Ovary (tissue), 7 donors: ENCODE measurements at regions not wholly inside any gene's neighbourhood (a gene's known extent, or its start where the extent isn't known, plus 50 kb on each side); places are given as distances from the start of the nearest gene placed in this dataset.
A peak's percentile ranks its signal among the peaks of the same experiment; 100 is the strongest.

Source experiments
- DNase-seq, 5 donors: peaks; one replicate each; pipeline ENCODE4 v3.0.0-alpha.2; 2019 to 2020
- H3K27ac ChIP-seq, 2 donors: fragments of 200-600 bp; one replicate each; pipeline versions ENCODE4 v1.5.1 to v1.8.0; 2019 to 2022
- H3K27me3 ChIP-seq: fragments of 200-600 bp; one replicate; pipeline ENCODE4 v1.8.0; 2022
- H3K36me3 ChIP-seq: fragments of 200-600 bp; sonication (generic); one replicate; pipeline ENCODE4 v1.5.1; 2019
- H3K4me1 ChIP-seq: one replicate; pipeline ENCODE4 v1.8.1; 2013; ENCODE audit warnings: mild to moderate bottlenecking, moderate library complexity; ENCODE audit not compliant: insufficient read depth
- H3K4me3 ChIP-seq: fragments of 200-600 bp; sonication (generic); one replicate; pipeline ENCODE4 v1.5.1; 2017
- H3K9me3 ChIP-seq, 2 donors: fragments of 200-600 bp in 1 of 2; sonication (generic) in 1 of 2; one replicate each; pipeline versions ENCODE4 v1.5.1 to v1.8.1; 2013 to 2019; ENCODE audit warnings: mild to moderate bottlenecking in 1 of 2, moderate library complexity in 1 of 2
- CTCF ChIP-seq, 3 donors: fragments of 450-650 bp in 2 of 3; fragments of 200-600 bp in 1 of 3; IDR thresholded peaks; one replicate each; pipeline versions ENCODE4 v1.5.1 to v1.8.0; 2016 to 2022; ENCODE audit warnings: antibody characterized with exemption in 3 of 3, mild to moderate bottlenecking in 1 of 3
- EP300 ChIP-seq: sonication (generic); formaldehyde crosslinking; IDR thresholded peaks from one replicate; pipeline ENCODE4 v1.6.1; 2017; ENCODE audit warnings: antibody characterized with exemption
- POLR2A ChIP-seq: fragments of 450-650 bp; IDR thresholded peaks from one replicate; pipeline ENCODE4 v1.6.1; 2017; ENCODE audit warnings: antibody characterized with exemption, mild to moderate bottlenecking, moderate library complexity
- WGBS, 3 donors: extraction: QIAGEN DNeasy Blood & Tissue Kit in 1 of 3; methylation state at CpG; one replicate each; pipeline versions ENCODE4 v1.1.5 to v1.1.7; 2013 to 2017; 5-methylcytosine and 5-hydroxymethylcytosine counted together
- intact Hi-C, 4 donors: fragments of 100-400 bp; cut with DNase I; formaldehyde crosslinking; loops; one replicate each; pipeline versions ENCODE4 v1.11.0 to v1.15.1; 2022 to 2023
- donor health status: DM: no; HTN: no; CAD: no; lungs with moderate emphysema.
- donor health status: DM: no; HTN: no; CAD: no.
- donor health status: Bipolar disorder and iron deficiency.
- donor health status: DM: no; HTN: no; CAD: no.
- donor health status: DM: yes; HTN: yes; CAD: no.

GRCh38 chr4:53788011-53788410, 196.7 kb upstream of the LNX1 start:
- H3K36me3 ChIP-seq = no peaks in the 10 kb centered on the region
- no peaks in the 10 kb centered on the region for H3K9me3 ChIP-seq
- H3K27ac ChIP-seq = no peak overlapping the region
- no peak overlapping the region for H3K4me3 ChIP-seq
- no peak for DNase-seq
- H3K4me1 ChIP-seq = peaks cover 8% of the 10 kb centered on the region
- TF ChIP-seq EP300 (no peak), POLR2A (no peak), CTCF (IDR thresholded peaks at IDR 0.05) (no peak)
- 80 to 83% (median 81%) methylated on average over 3 of the region's 3 CpGs for WGBS, 3 donors
- intact Hi-C loops = loop anchor here in 1 of 4 donors (10.0 kb wide), 1 partner anchor 773 kb away; no protein-coding TSS in a partner anchor
- no peaks in the 10 kb centered on the region for H3K27me3 ChIP-seq

- H3K27me3 ChIP-seq = no peaks in the 10 kb centered on the region
- H3K36me3 ChIP-seq = no peaks in the 10 kb centered on the region
- H3K27ac ChIP-seq = no peak overlapping the region
- TF ChIP-seq CTCF (IDR thresholded peaks at IDR 0.05) (no peak), EP300 (no peak), POLR2A (no peak)
- peaks cover 8% of the 10 kb centered on the region for H3K4me1 ChIP-seq
- peak in 2 of 5 donors; percentile 18 to 27 for DNase-seq
- H3K4me3 ChIP-seq = no peak overlapping the region
- no peaks in the 10 kb centered on the region for H3K9me3 ChIP-seq
- intact Hi-C loops = loop anchor here in 1 of 4 donors (10.0 kb wide), 1 partner anchor 772 kb away; no protein-coding TSS in a partner anchor
- 4 to 19% (median 7%) methylated on average over 4 of the region's 4 CpGs for WGBS, 3 donors
Observed at GRCh38 chr4:53786632-53787031, 195.3 kb upstream of the LNX1 start.

GRCh38 chr4:53785996-53786395, 194.7 kb upstream of the LNX1 start:
- H3K27me3 ChIP-seq = no peaks in the 10 kb centered on the region
- 7 to 30% (median 13%) methylated on average over 6 of the region's 6 CpGs for WGBS, 3 donors
- H3K9me3 ChIP-seq = no peaks in the 10 kb centered on the region
- intact Hi-C loops = loop anchor here in 1 of 4 donors (10.0 kb wide), 1 partner anchor 771 kb away; no protein-coding TSS in a partner anchor
- H3K4me1 ChIP-seq = peaks cover 8% of the 10 kb centered on the region
- H3K4me3 ChIP-seq = no peak overlapping the region
- no peak for DNase-seq
- H3K27ac ChIP-seq = no peak overlapping the region
- no peaks in the 10 kb centered on the region for H3K36me3 ChIP-seq
- TF ChIP-seq POLR2A (no peak), EP300 (no peak), CTCF (IDR thresholded peaks at IDR 0.05) (no peak)

GRCh38 chr4:53784112-53784511, 192.8 kb upstream of the LNX1 start:
- Histone ChIP-seq H3K4me1 (peaks cover 8% of the 10 kb centered on the region), H3K9me3 (no peaks in the 10 kb centered on the region), H3K27me3 (no peaks in the 10 kb centered on the region), H3K36me3 (no peaks in the 10 kb centered on the region), H3K27ac (no peak overlapping the region), H3K4me3 (no peak overlapping the region)
- TF ChIP-seq EP300 (no peak), CTCF (IDR thresholded peaks at IDR 0.05) (no peak), POLR2A (no peak)
- intact Hi-C loops = loop anchor here in 1 of 4 donors (10.0 kb wide), 1 partner anchor 769 kb away; no protein-coding TSS in a partner anchor
- WGBS, 3 donors = 96 to 98% (median 98%) methylated on average over 3 of the region's 3 CpGs
- no peak for DNase-seq
